Activated naive CD4-positive, alpha-beta T cell (primary cell): ENCODE measurements at regions not wholly inside any gene's neighbourhood (a gene's known extent, or its start where the extent isn't known, plus 50 kb on each side); places are given as distances from the start of the nearest gene placed in this dataset.

Experiments used
- DNase-seq, 4 experiments: peaks; one replicate each; lab custom pipeline; 2025; lab: John Stamatoyannopoulos, UW

GRCh38 chr18:25810736-25811135, 279.7 kb downstream of the SS18 start:
- no peak for DNase-seq

DNA sequence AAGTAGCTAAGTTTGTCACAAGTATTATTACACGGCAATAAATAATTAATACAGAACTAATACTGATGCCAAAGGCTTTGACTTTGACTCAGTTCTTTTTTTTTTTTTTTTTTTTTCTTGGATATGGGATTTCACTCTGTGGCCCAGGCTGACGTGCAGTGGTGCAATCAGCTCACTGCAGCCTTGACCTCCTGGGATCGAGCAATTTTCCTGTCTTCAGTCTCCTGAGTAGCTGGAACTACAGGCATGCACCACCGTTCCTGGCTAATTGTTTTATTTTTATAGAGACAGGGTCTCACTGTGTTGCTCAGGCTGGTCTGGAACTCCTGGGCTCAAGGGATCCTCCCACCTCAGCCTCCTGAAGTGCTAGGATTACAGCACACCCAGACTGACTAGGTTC, 284.5 kb downstream of the SS18 start:
- DNase-seq, result no peak

DNA sequence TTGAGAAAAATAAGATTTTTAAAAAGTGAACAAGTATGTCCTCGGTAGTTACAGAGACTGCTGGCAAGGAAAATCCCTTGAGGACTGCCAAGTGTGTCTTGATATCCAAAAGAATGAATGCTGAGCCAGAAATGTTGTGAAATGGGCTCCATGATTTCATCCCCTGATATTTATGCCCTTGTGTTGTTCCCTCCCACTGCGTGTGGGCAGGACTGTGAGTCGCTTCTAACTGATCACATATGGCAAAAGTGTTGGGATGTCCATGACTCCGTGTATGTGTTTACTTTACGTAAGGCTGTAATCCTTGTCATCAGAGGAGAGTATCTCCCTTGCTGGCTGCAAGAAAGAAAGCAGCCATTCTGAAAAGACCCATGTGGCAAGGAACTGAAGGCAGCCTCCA, 285.1 kb downstream of the SS18 start:
- DNase-seq, result no peak

- DNase-seq, result no peak
Measured at GRCh38 chr18:25799231-25799630, 291.2 kb downstream of the SS18 start.

DNA sequence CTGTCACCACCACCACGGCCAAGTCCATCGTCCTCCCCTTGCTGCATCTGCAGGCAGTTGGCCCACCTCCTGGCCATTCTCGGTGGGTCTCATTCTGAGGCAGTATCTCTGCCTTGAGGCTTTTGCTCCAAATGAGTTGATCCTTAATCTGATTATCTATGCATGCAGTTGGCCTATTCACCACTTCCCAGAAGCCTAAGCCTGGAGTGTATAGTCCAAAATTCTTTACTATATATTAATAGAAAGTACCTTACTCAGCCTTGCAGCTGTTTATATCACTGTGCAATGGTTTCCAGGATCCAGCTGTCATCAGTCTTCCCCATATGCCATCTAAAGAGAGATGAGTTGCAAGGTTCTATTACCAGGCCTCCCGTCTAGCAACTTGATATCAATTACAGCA, 292.4 kb downstream of the SS18 start:
- DNase-seq, result no peak

DNA sequence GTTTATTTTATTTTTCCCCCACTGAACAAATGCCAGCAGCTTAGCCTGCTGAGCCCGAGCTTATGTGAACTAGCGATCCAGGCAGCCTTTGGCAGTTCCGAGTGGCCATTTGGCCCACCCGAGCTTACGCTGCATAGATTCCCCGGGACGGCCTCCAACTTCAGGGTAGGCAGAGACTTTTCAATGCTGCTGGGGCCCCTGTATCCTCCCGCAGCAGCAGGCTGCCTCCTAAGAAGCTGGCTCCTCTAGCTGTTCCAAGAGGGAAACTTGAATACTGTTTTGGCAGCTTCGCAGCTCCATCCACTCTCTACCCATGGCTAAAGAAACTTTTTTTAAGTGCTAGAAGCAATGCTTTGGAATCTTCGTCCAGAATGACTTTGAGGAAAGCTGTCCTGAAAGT, 295.2 kb downstream of the SS18 start:
- DNase-seq, result no peak

GRCh38 chr18:25787276-25787675, 303.1 kb downstream of the SS18 start:
- DNase-seq, result no peak

DNA sequence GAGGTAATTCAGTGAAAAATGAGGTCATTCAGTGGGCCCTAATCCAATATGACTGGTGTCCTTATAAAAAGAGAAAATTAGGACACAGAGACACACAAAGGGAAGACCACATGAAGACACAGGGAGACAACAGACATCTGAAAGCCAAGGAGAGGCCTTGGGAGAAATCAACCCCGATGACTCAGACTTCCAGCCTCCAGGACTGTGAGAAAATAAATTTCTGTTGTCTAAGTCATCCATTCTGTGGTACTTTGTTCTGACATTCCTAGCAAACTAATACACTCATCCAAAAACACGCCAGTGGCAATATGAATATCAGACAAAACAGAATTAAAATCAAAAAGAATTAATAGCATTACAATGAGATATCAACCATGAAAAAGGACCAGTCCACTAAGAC, 303.7 kb downstream of the SS18 start:
- DNase-seq, result no peak

DNA sequence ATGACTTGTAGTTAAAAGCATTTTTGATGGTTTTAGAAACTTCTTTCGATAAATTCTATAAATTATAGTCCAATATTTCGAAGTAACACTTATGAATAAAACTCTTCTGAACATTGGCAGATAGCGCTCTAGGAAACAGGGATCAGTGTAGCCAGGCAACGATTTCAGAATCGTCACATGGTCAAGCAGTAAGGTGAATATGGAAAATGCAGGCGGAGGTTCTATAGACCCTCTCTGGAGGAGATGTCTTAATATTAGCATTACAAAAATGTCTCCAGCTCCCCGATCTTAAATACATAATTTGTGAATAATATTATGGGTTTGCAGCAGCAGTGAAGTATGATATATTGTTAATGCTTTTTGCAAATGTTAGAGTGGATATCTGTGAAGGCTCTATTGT, 310.3 kb downstream of the SS18 start:
- DNase-seq, result no peak

- DNase-seq, result no peak
Measured at GRCh38 chr18:25771796-25772195, 318.6 kb downstream of the SS18 start.

DNA sequence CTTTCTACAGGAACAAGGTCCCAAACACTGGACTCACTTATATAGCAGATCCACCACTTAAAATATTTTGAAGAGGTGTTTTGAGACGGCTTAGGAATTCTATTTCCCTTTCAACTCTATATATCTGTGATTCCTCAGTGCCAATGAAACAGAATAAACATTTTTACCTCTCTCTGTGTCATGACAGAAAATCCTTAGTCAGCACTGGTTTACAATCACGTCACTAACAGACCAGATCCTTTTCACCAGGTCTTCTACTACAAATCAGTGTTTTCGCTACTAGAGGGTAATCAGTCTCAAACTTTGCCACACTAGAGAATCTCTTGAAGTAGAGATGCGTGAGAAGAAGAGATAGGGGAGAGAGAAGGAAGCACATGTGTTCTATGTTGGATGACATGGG, 325.6 kb downstream of the SS18 start:
- no peak for DNase-seq

GRCh38 chr18:25759111-25759510, 331.3 kb downstream of the SS18 start:
- no peak for DNase-seq

GRCh38 chr18:25743646-25744151, 346.7 kb downstream of the SS18 start:
- DNase-seq, result no peak

DNA sequence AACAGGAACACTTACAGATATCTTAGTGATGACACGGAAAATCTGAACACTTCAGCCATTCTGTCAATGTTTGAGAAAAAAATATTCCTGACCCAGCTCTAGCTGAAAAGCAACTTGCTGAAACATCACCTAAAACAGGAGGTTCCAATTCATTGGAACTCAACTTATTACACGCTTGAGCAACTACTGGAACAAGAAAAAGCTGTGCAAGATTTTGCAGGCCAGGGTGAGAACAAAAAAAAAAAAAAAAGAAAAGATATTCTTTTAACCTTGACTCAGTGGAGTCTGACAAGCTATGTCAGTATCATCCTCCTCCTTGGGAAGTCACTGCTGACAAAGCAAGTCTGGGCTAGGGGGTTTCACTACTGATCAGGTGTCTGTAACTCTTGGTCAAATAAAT, 351.0 kb downstream of the SS18 start:
- DNase-seq, result no peak

DNA sequence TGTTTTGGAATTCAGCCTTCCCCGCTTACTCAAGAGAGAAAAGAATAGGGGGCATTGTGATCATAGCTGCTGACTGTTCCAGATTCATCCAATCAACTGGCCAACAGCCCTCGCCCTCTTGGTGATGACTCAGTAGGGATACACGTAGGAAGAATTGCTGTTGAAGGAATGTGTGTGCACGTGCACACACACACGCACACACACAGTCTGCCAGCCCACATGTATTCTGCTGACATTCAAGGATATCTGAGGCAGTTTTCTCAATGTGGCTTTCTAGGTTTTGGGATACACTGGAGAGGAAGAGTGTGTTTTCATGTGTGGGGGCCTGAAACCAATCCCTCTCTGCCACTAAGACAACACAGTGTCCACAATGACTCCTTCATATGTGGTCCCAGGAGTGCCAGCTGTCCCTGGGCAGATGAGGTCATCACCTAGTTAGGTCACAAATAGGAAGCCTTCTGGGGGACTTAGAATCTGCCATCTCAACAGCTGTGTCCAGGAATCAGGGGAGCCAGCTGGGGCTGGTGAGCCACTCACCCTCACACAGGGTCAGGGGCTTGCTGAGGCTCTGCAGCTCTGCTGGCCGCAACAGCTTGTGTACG, 352.6 kb downstream of the SS18 start:
- no peak for DNase-seq

- DNase-seq, result no peak
Measured at GRCh38 chr18:25736516-25736915, 353.9 kb downstream of the SS18 start.

GRCh38 chr18:25735459-25735858, 355.0 kb downstream of the SS18 start:
- DNase-seq, result no peak

DNA sequence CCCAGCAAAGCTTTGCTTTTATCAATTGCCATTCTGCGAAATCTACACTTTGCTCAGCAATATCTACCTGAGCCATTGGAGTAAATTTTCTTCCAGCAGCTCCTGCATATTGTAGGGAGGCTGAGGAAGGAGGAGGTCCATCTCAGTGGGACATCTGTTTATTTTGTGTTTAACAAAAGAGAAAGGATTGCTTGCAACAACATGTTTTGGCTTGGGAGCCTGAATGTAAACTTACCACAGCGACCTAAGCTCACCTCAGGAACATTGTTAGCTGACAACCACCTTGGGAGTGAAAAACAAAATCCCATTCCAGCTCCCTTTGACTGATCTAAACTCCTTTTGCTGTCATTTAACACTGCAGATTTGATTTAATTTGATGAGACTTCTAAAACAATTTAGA, 356.1 kb downstream of the SS18 start:
- no peak for DNase-seq

GRCh38 chr18:25732862-25733261, 357.6 kb downstream of the SS18 start:
- no peak for DNase-seq

GRCh38 chr18:25729072-25729471, 361.3 kb downstream of the SS18 start:
- no peak for DNase-seq

DNA sequence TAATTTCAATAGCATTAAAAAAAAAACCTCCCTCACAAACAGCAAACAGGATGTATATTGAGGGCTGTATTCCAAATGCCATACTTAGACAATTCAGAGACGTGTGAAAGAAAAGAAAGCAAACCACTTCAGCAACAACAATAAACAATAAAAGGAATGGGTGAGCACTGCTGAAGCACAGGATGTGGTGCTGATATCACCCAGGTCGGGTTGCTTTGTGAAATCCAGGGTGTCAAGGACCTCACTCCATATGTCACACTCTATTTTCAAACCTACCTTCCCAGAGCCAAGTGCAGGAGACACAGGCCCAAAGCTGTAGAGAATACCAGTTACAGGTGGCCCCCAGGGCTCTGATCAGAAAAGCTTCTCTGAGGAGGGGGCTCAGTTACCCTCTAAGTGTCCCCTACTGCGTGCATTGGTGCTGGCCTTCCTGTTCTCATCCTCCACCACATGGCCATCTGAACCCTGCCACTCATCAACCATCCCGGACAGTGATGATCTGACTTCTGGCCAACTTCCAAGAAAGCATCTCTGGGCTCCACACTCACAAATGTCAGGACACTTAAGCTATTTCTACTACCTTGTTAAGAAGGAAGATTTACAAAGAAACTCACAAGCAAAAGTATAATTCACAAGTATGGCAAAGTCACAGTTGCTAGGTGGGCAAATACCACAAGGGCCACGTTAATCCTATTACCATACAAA, 363.0 kb downstream of the SS18 start:
- no peak for DNase-seq

DNA sequence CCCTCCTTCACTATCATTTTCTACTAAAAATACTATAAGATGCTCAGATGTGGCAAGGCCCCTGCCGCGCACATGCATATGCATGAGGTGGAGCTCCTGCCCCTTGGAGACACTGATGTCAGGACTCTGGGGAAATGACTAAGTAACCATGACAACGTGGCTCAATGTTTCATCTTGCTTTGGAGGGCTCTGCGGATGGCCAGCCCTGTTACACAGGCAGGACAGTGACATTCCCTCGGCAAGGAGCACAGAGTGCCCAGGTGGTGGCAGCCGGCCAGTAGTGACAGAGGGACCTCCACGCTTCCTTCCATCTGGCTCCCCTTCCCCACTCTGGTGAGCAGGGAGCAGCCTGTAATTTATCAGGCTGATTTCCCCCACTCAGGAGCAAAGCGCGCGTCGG, 364.1 kb downstream of the SS18 start:
- DNase-seq, result no peak

GRCh38 chr18:25725501-25725900, 364.9 kb downstream of the SS18 start:
- no peak for DNase-seq

DNA sequence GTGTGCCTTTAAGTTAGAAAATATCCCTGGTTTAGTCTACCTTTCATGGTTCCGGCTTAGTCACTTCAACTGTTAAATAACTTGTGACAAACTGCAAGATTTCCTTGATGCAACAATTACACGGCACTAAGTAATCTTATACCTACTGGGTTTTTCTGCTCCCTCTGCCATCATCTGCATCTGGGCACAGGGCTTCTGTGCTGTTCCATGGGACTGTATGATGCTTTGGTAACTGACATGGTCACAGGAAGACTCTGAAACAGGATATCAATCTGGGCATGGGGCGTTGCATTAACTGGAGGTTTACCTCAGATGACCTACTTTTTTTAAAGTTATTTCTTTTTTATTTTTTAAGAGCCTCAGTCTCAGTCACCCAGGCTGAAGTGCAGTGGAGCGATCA, 365.4 kb downstream of the SS18 start:
- no peak for DNase-seq
